GM12878 (cell line): ENCODE measurements at regions not wholly inside any gene's neighbourhood (a gene's known extent, or its start where the extent isn't known, plus 50 kb on each side); places are given as distances from the start of the nearest gene placed in this dataset.

Source experiments
- ATAC-seq: fragments of 200-7000 bp; cut with Tn5 transposase; 3 replicates; pipeline ENCODE4 v1.9.1; 2020; ENCODE audit warnings: mild to moderate bottlenecking, moderate library complexity
- BruUV-seq: library from RNA; stranded (reverse); fragments of 400-500 nt; replicated peaks from 2 replicates; lab custom pipeline; 2021; lab: Mats Ljungman, UMichigan
- CTCF ChIA-PET: fragments of 300-600 bp; sonication (Branson Sonifier 250); formaldehyde crosslinking; extraction: SDS; loops from one replicate; lab custom pipeline; 2021; ENCODE audit warnings: inconsistent platforms; lab: Yijun Ruan, JAX
- POLR2A ChIA-PET: fragments of 350-600 bp; formaldehyde crosslinking; extraction: SDS; loops from one replicate; lab custom pipeline; 2021; ENCODE audit warnings: inconsistent platforms; lab: Charles Lee
- RAD21 ChIA-PET: fragments of 300-600 bp; sonication (Branson Sonifier 250); formaldehyde crosslinking; loops from one replicate; lab custom pipeline; 2023; ENCODE audit warnings: antibody characterized with exemption; ENCODE audit not compliant: unreplicated experiment; lab: Charles Lee
- SMC1A ChIA-PET: fragments of 300-600 bp; sonication (Branson Sonifier 250); formaldehyde crosslinking; loops from one replicate; lab custom pipeline; 2023; ENCODE audit not compliant: unreplicated experiment, uncharacterized antibody; lab: Charles Lee
- DNase-seq: peaks from one replicate; pipeline ENCODE4 v3.0.0-alpha.2; 2011; ENCODE audit warnings: low read depth, low spot score
- FAIRE-seq: peaks from 3 replicates; lab custom pipeline; 2011; peaks lifted over from hg19 to GRCh38; lab: Jason Lieb, UNC
- H2AFZ ChIP-seq: 2 replicates; pipeline ENCODE4 v1.6.0; 2011; ENCODE audit warnings: low read depth, low read length, control low read depth; ENCODE audit not compliant: control insufficient read depth
- H3K27ac ChIP-seq: 2 replicates; pipeline ENCODE4 v1.5.1; 2011; ENCODE audit warnings: control low read depth; ENCODE audit not compliant: control insufficient read depth, insufficient read depth
- H3K27me3 ChIP-seq, 2 experiments: replicated peaks in 1 of 2; 2 replicates each; pipeline versions ENCODE4 v1.6.0 to v1.6.1; 2011; ENCODE audit warnings: low read length in 1 of 2; ENCODE audit not compliant: control insufficient read depth in 2 of 2, insufficient read depth in 2 of 2
- H3K36me3 ChIP-seq, 2 experiments: 2 replicates each; pipeline ENCODE4 v1.5.1; 2011; ENCODE audit warnings: low read length in 1 of 2; ENCODE audit not compliant: control insufficient read depth in 2 of 2, insufficient read depth in 2 of 2
- H3K4me1 ChIP-seq: 2 replicates; pipeline ENCODE4 v1.6.1; 2011; ENCODE audit warnings: mild to moderate bottlenecking, low read length, moderate library complexity, mixed read lengths; ENCODE audit not compliant: control insufficient read depth, insufficient read depth
- H3K4me2 ChIP-seq: 2 replicates; pipeline ENCODE4 v1.6.0; 2011; ENCODE audit warnings: control low read depth; ENCODE audit not compliant: control insufficient read depth, insufficient read depth
- H3K4me3 ChIP-seq: fragments of 200-600 bp; sonication (generic); 2 replicates; pipeline ENCODE4 v1.5.1; 2016
- H3K79me2 ChIP-seq: 2 replicates; pipeline ENCODE4 v1.6.0; 2011; ENCODE audit warnings: low read length; ENCODE audit not compliant: control insufficient read depth, insufficient read depth
- H3K9ac ChIP-seq: 2 replicates; pipeline ENCODE4 v1.8.0; 2011; ENCODE audit warnings: low read length, control low read depth, mixed read lengths; ENCODE audit not compliant: control insufficient read depth, insufficient read depth
- H3K9me3 ChIP-seq: replicated peaks from 3 replicates; pipeline ENCODE4 v1.5.1; 2011; ENCODE audit warnings: mild to moderate bottlenecking, low read length; ENCODE audit not compliant: control insufficient read depth, insufficient read depth
- H4K20me1 ChIP-seq: 2 replicates; pipeline ENCODE4 v1.6.0; 2011; ENCODE audit not compliant: control insufficient read depth, insufficient read depth
- CHD4 ChIP-seq: fragments of 200-600 bp; sonication (generic); IDR thresholded peaks from 2 replicates; pipeline ENCODE4 v1.6.1; 2016; ENCODE audit warnings: mild to moderate bottlenecking
- CREB1 ChIP-seq: IDR thresholded peaks from 2 replicates; pipeline ENCODE4 v1.6.1; 2012; ENCODE audit warnings: low read depth, mild to moderate bottlenecking, inconsistent platforms
- CREM ChIP-seq: IDR thresholded peaks from 2 replicates; pipeline ENCODE4 v1.6.1; 2014; ENCODE audit warnings: antibody characterized with exemption, low read depth
- CTCF ChIP-seq, 3 experiments: IDR thresholded peaks in 2 of 3; conservative IDR thresholded peaks in 1 of 3; 2 replicates each; pipeline ENCODE4 v1.5.1; 2011; ENCODE audit warnings: low read depth in 3 of 3, low read length in 3 of 3, mild to moderate bottlenecking in 3 of 3, control low read depth in 2 of 3, moderate library complexity in 2 of 3, inconsistent platforms in 1 of 3, mixed read lengths in 1 of 3; ENCODE audit not compliant: control insufficient read depth in 2 of 3, insufficient read depth in 1 of 3; ENCODE audit errors: extremely low read depth in 1 of 3
- MEF2B ChIP-seq: fragments of 450-650 bp; IDR thresholded peaks from 2 replicates; pipeline ENCODE4 v1.6.1; 2018; ENCODE audit warnings: mild to moderate bottlenecking, moderate library complexity; ENCODE audit not compliant: partially characterized antibody, poor library complexity, severe bottlenecking
- MLLT1 ChIP-seq: fragments of 450-650 bp; IDR thresholded peaks from 2 replicates; pipeline ENCODE4 v1.6.1; 2016; ENCODE audit warnings: mild to moderate bottlenecking
- MYB ChIP-seq: fragments of 150-350 bp; IDR thresholded peaks from 2 replicates; pipeline ENCODE4 v1.6.1; 2014; ENCODE audit warnings: mild to moderate bottlenecking, low read depth, low read length, borderline replicate concordance
- RAD21 ChIP-seq: IDR thresholded peaks from 2 replicates; pipeline ENCODE4 v1.6.1; 2011; ENCODE audit warnings: mild to moderate bottlenecking, low read depth, low read length, moderate library complexity; ENCODE audit not compliant: insufficient read depth
- SIX5 ChIP-seq: IDR thresholded peaks from 2 replicates; pipeline ENCODE4 v1.6.1; 2011; ENCODE audit warnings: mild to moderate bottlenecking, low read depth, low read length, moderate library complexity; ENCODE audit not compliant: severe bottlenecking
- SMC3 ChIP-seq: IDR thresholded peaks from 2 replicates; pipeline ENCODE4 v1.6.1; 2011; ENCODE audit warnings: low read length, improper control_type of control experiment, borderline replicate concordance
- ZBTB11 ChIP-seq: fragments of 450-650 bp; formaldehyde crosslinking; IDR thresholded peaks from 2 replicates; pipeline ENCODE4 v1.5.0; 2022; ENCODE audit warnings: mild to moderate bottlenecking, missing genetic modification characterization
- ZNF384 ChIP-seq: IDR thresholded peaks from 2 replicates; pipeline ENCODE4 v1.6.1; 2012; ENCODE audit warnings: low read depth, mild to moderate bottlenecking, low read length, improper control_type of control experiment, borderline replicate concordance
- WGBS: methylation state at CpG from one replicate; pipeline ENCODE4 v1.1.6; 2016; ENCODE audit warnings: low lambda C conversion rate; ENCODE audit not compliant: insufficient replicate concordance, insufficient coverage; ENCODE audit errors: missing lambda C conversion rate; 5-methylcytosine and 5-hydroxymethylcytosine counted together
- in situ Hi-C: fragments of 300-500 bp; cut with MboI; formaldehyde crosslinking; loops from 9 replicates; pipeline ENCODE4 v1.14.3; 2018; ENCODE audit warnings: mixed read lengths
- intact Hi-C: fragments of 100-400 bp; cut with micrococcal nuclease; formaldehyde crosslinking; loops from one replicate; pipeline ENCODE4 v1.14.2; 2022; ENCODE audit not compliant: unreplicated experiment

GRCh38 chr18:43587538-43588153, 310.4 kb upstream of the SYT4 start:
- SMC1A ChIA-PET = interaction anchor here (0.7 to 2.3 kb wide), 5 partner anchors 12 to 1534 kb away, joined by 3 to 23 read pairs (median 4); no protein-coding TSS in a partner anchor
- no peaks in the 10 kb centered on the region for H4K20me1 ChIP-seq
- POLR2A ChIA-PET = no interaction called here
- no peaks in the 10 kb centered on the region for H3K27me3 ChIP-seq
- intact Hi-C loops = loop anchor here (1.0 to 10.0 kb wide), 2 partner anchors 16 to 1473 kb away; no protein-coding TSS in a partner anchor
- H3K4me2 ChIP-seq = no peak overlapping the region
- no peaks in the 10 kb centered on the region for H3K4me1 ChIP-seq
- BruUV-seq = no TSS peak
- ATAC-seq (peak; percentile 67), DNase-seq (no peak), FAIRE-seq (peak; percentile 97)
- RAD21 ChIA-PET = interaction anchor here (1.3 to 1.5 kb wide), 2 partner anchors 17 to 19 kb away, joined by 3 to 7 read pairs; no protein-coding TSS in a partner anchor
- no peak overlapping the region for H2AFZ ChIP-seq
- H3K9me3 ChIP-seq = no peaks in the 10 kb centered on the region
- no peaks in the 10 kb centered on the region for H3K79me2 ChIP-seq
- in situ Hi-C loops = loop anchor here (10.0 kb wide), 2 partner anchors 993 to 1293 kb away; no protein-coding TSS in a partner anchor
- H3K27ac ChIP-seq = no peak overlapping the region
- no peak overlapping the region for H3K4me3 ChIP-seq
- CTCF ChIA-PET = interaction anchor here (0.6 to 12.4 kb wide), 18 partner anchors 10 to 1918 kb away, joined by 3 to 207 read pairs (median 3); no protein-coding TSS in a partner anchor
- WGBS = 0% methylated on average over 1 of the region's 1 CpG
- H3K9ac ChIP-seq = no peak overlapping the region
- H3K36me3 ChIP-seq = no peaks in the 10 kb centered on the region
- TF ChIP-seq ZBTB11 (CRISPR knock-in tag) (no peak), SMC3 (peak; percentile 69; the same call in 1 of the 2 replicates), MLLT1 (no peak), SIX5 (no peak), CREB1 (no peak), RAD21 (peak; percentile 53), CTCF (IDR thresholded peaks at IDR 0.05 in 2 of 3, conservative IDR thresholded peaks at IDR 0.05 in 1 of 3; ENCODE audit: control insufficient read depth in 2 of 3, extremely low read depth in 1 of 3, insufficient read depth in 1 of 3, low read depth in 3 of 3, low read length in 3 of 3) (peak; percentile 51 to 65 (median 59)), MEF2B (no peak), CHD4 (no peak), MYB (no peak), ZNF384 (no peak), CREM (no peak)
